ENCODE measurements at regions not wholly inside any gene's neighbourhood (a gene's known extent, or its start where the extent isn't known, plus 50 kb on each side); places are given as distances from the start of the nearest gene placed in this dataset.

DNA sequence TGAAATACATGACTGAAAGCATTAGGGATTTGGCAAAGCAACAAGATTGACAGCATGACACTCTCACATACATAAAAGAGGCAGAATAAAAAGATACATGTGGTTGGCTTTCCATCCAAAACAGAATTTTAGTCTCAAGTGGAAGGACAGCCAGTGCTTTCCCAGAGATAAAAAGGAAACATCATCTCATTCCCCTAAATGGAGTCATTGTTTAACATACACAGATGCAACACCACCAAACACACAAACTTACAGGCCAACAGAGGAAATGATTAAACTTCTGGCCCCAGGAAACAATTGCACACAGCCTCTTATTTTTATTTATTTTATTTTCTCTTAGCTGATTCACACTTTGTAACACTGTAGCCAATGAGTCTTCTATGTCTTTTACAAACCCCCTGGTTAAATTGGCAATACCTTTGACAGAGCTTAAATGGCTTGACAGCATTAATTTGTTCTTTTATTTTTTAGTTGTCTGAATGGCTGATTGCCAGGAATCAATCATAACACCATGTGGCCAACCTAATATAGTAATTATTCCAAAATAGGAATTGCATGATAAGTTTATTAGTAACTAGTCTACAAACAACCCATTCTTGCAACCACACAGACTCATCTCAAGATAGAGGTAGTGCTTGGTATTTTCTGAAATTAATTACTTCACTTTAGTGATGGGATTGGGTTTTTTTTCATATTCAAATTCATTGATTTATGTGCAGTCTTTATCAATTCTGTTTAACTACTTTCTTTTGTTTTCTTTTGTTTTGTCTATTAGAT is 190.5 kb downstream of the RND3 start:
- Histone ChIP-seq H3K4me1 (ENCODE audit: insufficient read depth, low read length) (no peaks in the 10 kb centered on the region), H4K20me1 (ENCODE audit: insufficient read depth, low read length) (no peaks in the 10 kb centered on the region), H3K79me2 (ENCODE audit: insufficient read depth, low read length) (no peaks in the 10 kb centered on the region), H3K36me3 (ENCODE audit: insufficient read depth, low read length) (no peaks in the 10 kb centered on the region), H3K9me3 (ENCODE audit: low read depth, low read length) (peaks cover 2% of the 10 kb centered on the region), H3K4me3 (ENCODE audit: insufficient read depth, low read length) (no peak overlapping the region), H2AFZ (ENCODE audit: low read length) (peak overlapping the region; percentile 13), H3K27ac (ENCODE audit: low read depth, low read length) (no peak overlapping the region), H3K27me3 (ENCODE audit: insufficient read depth, low read length) (no peaks in the 10 kb centered on the region), H3K4me2 (ENCODE audit: insufficient read depth, low read length) (no peak overlapping the region)
- DNase-seq (ENCODE audit: insufficient read length, low spot score, missing footprints): no peak
- no peak for TF ChIP-seq CTCF (IDR thresholded peaks at IDR 0.05; ENCODE audit: extremely low read depth, low read depth, low read length)

DNA sequence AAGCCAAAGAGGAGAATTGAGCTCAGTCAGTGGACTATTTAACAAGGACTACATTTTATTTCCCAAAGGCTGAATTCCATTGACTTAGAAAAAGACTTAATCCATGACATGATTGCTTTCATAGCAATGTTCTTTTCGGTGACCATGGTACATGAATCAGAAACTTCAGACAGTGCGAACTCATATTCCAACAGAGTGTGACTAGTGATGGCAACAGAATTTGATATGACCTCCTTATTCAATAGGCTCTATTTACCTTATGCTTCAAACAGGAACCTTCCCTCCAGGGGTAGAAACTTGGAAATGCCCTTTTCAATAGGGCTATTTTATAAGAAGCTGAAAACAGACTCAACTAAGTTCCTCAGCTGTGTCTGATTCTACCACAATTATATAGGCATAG is 191.9 kb downstream of the RND3 start:
- no peak for DNase-seq (ENCODE audit: insufficient read length, low spot score, missing footprints)
- H3K4me2 ChIP-seq (ENCODE audit: insufficient read depth, low read length): no peak overlapping the region
- H3K27ac ChIP-seq (ENCODE audit: low read depth, low read length): no peak overlapping the region
- no peaks in the 10 kb centered on the region for H3K27me3 ChIP-seq (ENCODE audit: insufficient read depth, low read length)
- H3K9me3 ChIP-seq (ENCODE audit: low read depth, low read length): peaks cover 2% of the 10 kb centered on the region
- no peak for TF ChIP-seq CTCF (IDR thresholded peaks at IDR 0.05; ENCODE audit: extremely low read depth, low read depth, low read length)
- H2AFZ ChIP-seq (ENCODE audit: low read length): no peak overlapping the region
- H3K4me3 ChIP-seq (ENCODE audit: insufficient read depth, low read length): no peak overlapping the region
- no peaks in the 10 kb centered on the region for H3K36me3 ChIP-seq (ENCODE audit: insufficient read depth, low read length)
- H3K79me2 ChIP-seq (ENCODE audit: insufficient read depth, low read length): no peaks in the 10 kb centered on the region
- no peaks in the 10 kb centered on the region for H4K20me1 ChIP-seq (ENCODE audit: insufficient read depth, low read length)
- no peaks in the 10 kb centered on the region for H3K4me1 ChIP-seq (ENCODE audit: insufficient read depth, low read length)

DNA sequence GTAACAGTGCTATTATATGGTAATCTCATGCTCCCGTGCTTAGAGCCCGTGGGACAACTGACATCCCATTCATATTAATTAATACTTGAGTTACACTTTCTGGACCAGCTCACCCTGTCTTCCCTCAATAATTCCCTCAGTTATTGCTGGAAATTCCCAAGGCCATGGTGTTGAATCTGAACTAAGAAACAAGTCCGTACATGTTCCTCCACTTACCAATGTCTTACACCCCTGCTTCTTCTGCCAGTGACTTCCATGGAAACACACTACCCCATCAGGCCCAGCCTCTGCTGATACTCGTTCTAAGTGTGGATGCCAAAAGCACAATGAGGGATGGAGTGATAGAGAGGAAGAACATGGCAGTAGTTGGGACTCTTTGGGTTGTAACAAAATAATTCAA is 193.7 kb downstream of the RND3 start:
- Histone ChIP-seq H2AFZ (ENCODE audit: low read length) (no peak overlapping the region), H3K79me2 (ENCODE audit: insufficient read depth, low read length) (no peaks in the 10 kb centered on the region), H3K4me2 (ENCODE audit: insufficient read depth, low read length) (no peak overlapping the region), H3K4me3 (ENCODE audit: insufficient read depth, low read length) (no peak overlapping the region), H3K9me3 (ENCODE audit: low read depth, low read length) (no peaks in the 10 kb centered on the region), H3K27me3 (ENCODE audit: insufficient read depth, low read length) (no peaks in the 10 kb centered on the region), H3K36me3 (ENCODE audit: insufficient read depth, low read length) (no peaks in the 10 kb centered on the region), H4K20me1 (ENCODE audit: insufficient read depth, low read length) (no peaks in the 10 kb centered on the region), H3K27ac (ENCODE audit: low read depth, low read length) (no peak overlapping the region), H3K4me1 (ENCODE audit: insufficient read depth, low read length) (no peaks in the 10 kb centered on the region)
- TF ChIP-seq CTCF (IDR thresholded peaks at IDR 0.05; ENCODE audit: extremely low read depth, low read depth, low read length): no peak
- no peak for DNase-seq (ENCODE audit: insufficient read length, low spot score, missing footprints)

- TF ChIP-seq CTCF (IDR thresholded peaks at IDR 0.05; ENCODE audit: extremely low read depth, low read depth, low read length): no peak
- no peaks in the 10 kb centered on the region for H3K27me3 ChIP-seq (ENCODE audit: insufficient read depth, low read length)
- no peaks in the 10 kb centered on the region for H3K9me3 ChIP-seq (ENCODE audit: low read depth, low read length)
- H2AFZ ChIP-seq (ENCODE audit: low read length): no peak overlapping the region
- no peaks in the 10 kb centered on the region for H3K4me1 ChIP-seq (ENCODE audit: insufficient read depth, low read length)
- H3K4me2 ChIP-seq (ENCODE audit: insufficient read depth, low read length): no peak overlapping the region
- no peaks in the 10 kb centered on the region for H3K36me3 ChIP-seq (ENCODE audit: insufficient read depth, low read length)
- H3K79me2 ChIP-seq (ENCODE audit: insufficient read depth, low read length): no peaks in the 10 kb centered on the region
- H3K4me3 ChIP-seq (ENCODE audit: insufficient read depth, low read length): no peak overlapping the region
- no peaks in the 10 kb centered on the region for H4K20me1 ChIP-seq (ENCODE audit: insufficient read depth, low read length)
- H3K27ac ChIP-seq (ENCODE audit: low read depth, low read length): no peak overlapping the region
- DNase-seq (ENCODE audit: insufficient read length, low spot score, missing footprints): no peak
These were observed 194.7 kb downstream of the RND3 start for GRCh38 chr2:150292807-150293206.

All from osteoblast (primary cell).